ENCODE measurements at regions not wholly inside any gene's neighbourhood (a gene's known extent, or its start where the extent isn't known, plus 50 kb on each side); places are given as distances from the start of the nearest gene placed in this dataset.

GRCh38 chr5:16013334-16014065, 166.1 kb downstream of the MARCHF11 start:
- peak; percentile 15 for DNase-seq (ENCODE audit: low read depth)

DNA sequence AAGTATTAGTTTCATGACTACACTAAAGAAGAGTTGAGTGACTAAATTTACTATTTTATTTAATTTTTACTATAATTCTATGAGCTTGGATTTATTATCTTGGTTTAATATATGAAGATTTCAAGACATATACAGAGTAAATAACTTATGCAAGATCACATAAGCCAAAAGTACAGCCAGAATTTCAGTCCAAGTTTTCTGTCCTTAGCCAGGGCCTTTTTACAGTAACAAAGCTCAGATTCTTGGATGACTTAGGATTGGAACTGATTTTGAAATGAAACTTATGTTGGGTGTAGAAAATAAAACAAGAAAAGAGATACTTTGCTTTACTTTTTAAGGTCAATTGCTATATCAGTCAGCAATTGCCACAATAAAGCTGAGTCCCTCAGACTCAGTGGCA, 170.3 kb downstream of the MARCHF11 start:
- DNase-seq (ENCODE audit: low read depth): no peak

GRCh38 chr5:16007750-16008415, 171.7 kb downstream of the MARCHF11 start:
- DNase-seq (ENCODE audit: low read depth): no peak

GRCh38 chr5:16005225-16005624, 174.4 kb downstream of the MARCHF11 start:
- no peak for DNase-seq (ENCODE audit: low read depth)

- no peak for DNase-seq (ENCODE audit: low read depth)
Observed at GRCh38 chr5:16000056-16000455, 179.5 kb downstream of the MARCHF11 start.

DNA sequence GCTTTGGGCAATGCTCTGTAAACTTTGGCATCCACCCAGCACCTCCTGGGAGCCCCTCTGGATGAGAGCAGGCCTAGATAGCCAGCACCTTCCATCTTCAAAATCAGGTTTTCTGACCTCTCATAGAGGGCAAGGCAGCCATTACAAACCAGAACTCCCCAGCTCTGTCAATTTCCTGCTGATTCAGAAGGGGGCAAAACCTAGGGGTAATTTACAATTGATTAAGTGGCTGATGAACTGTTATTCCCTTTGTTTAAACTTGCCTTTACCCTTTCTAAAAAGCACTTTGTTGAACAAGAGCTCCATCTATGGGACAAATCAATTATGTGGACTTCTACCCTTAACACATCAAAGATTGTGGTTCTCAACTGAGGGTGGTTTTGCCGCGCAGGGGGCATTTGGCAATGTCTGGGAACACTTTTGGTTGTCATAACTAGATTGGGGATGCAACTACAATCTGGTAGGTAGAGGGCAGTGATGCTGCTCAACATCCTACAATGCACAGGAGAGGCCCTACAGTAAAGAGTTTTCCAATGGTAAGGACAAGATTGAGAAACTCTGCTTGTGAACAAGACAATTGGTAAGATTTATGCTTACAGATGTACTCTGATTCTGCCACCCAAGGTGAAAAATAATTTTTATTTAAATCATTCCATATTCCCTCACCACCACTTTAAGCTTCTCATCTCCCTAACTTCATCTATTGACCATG, 184.1 kb downstream of the MARCHF11 start:
- peak; percentile 46 for DNase-seq (ENCODE audit: low read depth)

- peak; percentile 38 for DNase-seq (ENCODE audit: low read depth)
Observed at GRCh38 chr5:15993919-15994318, 185.7 kb downstream of the MARCHF11 start.

DNA sequence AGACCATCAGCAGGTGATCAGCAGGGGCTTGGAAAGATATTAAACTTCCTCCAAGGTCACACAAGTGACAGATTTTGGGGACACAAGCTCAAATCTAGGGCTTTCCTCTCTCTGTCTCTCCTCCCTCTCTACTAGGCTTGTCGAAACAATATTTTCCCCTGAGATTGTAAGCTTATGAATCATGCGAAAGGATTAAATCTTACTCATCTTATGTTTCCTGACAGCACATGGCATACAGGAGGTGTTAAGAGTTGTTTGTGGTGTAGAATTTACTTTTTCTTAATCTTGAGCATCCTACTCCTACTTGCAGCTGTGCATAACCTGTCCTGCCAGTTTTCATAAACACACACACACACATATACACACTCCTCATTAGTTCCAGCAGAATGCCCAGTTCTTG, 186.3 kb downstream of the MARCHF11 start:
- DNase-seq (ENCODE audit: low read depth): peak; percentile 51

- DNase-seq (ENCODE audit: low read depth): peak; percentile 57
Observed at GRCh38 chr5:15992918-15993317, 186.7 kb downstream of the MARCHF11 start.

- no peak for DNase-seq (ENCODE audit: low read depth)
Observed at GRCh38 chr5:15991586-15991985, 188.0 kb downstream of the MARCHF11 start.

Data from EH (cell line).